HG03558 (cell line): ENCODE measurements at regions not wholly inside any gene's neighbourhood (a gene's known extent, or its start where the extent isn't known, plus 50 kb on each side); places are given as distances from the start of the nearest gene placed in this dataset.
"Not testable (repeated sequence)": the region's sequence is repeated elsewhere in the genome, so short reads cannot be mapped to it uniquely, and the experiment has no call there.

Experiments
- ATAC-seq: cut with Tn5 transposase; IDR thresholded peaks from one replicate; pipeline ENCODE4 v1.9.1; 2021; ENCODE audit warnings: moderate number of reproducible peaks; ENCODE audit not compliant: unreplicated experiment; ENCODE audit errors: extremely low read depth

DNA sequence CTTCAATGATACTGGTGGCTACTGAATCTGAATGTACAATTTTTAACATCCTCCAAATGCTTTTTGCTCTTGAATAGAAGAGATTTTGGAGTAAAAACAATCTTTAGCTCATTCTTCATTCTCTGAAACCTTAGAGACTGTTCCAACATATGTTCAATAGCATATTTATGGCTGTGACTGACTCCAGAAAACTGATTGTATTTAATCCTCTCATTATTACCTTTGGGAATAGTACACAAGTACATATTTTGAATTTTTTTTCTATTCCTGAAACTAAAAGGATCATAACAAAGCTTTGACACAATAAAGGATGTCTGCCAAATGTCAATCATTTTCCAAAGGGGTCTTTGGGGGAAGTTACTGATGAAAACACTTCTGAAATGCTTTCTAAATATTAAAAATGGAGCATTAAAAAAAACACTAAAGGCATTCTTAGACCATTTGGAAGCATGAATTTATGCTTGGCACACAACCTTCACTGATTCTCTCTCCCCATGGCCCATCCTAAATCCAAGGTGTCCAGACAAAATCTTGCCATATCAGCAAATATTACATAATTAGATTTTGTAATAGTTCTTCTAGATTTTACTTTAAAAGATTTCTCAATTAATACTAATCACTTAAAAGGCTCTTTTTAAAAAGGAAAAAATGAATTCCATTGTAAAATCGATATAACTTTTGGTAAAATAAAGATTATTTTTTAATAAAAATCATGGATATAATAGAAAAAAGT is 936.8 kb downstream of the EPHA3 start:
- ATAC-seq, result no peak

DNA sequence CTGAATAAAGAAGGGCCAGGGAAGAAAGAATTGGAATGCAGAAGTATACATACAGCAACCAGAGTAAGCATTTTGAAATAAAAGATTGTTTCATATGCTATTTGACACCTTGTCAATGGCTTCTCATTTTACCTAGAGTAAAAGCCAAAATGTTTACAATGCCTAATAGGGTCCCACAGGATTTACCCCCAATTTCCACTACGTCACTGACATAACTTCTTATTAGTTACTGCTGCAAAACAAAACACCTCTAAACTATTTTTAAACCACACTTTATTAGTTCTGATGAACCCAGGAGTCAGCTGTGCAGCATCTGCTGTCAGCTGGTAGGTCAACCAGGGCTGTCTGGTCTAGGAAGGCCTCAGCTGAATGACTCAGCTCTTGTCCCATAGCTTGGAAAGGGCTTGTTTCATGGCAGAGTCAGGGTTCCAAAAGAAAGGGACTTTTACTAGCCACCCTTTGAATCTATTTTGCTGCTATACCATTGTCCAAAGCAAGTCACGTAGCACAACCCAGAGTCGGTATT is 945.1 kb downstream of the EPHA3 start:
- no peak for ATAC-seq

DNA sequence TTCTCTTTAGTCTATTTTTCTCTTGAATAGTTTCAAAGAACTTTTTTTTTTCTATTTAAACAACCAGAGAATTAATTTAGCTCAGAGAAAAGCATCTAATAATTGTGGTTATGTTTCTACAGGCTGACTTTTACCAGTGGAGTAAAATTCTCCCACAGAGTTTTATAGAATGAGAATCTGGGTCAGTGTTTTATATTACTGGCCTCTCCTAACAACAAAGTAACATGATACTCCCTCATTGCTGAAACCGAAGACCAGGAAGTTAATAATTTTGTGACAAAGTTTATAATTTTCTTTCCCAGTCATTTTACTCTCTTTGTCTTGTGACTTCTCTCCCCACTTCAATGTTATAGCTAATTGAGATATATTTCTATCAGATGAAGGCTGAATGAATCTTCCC is 946.9 kb downstream of the EPHA3 start:
- ATAC-seq, result no peak

DNA sequence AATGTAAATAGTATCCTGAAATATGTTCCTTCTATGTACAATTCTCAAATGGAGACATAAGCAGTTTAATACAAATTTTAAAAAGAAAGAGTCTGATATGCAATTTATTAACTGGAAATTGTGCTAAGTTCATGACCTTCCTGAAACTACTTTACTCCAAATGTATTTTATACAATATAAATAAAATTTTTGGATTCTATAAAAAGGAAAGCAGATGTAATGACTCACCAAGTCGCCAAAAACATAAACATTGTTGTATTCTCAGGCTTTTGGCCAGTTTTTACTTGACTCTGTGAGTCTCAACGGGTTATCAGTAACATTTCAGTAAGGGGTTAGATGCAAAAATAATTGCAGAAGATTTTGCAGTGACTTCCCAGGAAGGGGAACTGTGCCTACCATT is 948.2 kb downstream of the EPHA3 start:
- no peak for ATAC-seq

DNA sequence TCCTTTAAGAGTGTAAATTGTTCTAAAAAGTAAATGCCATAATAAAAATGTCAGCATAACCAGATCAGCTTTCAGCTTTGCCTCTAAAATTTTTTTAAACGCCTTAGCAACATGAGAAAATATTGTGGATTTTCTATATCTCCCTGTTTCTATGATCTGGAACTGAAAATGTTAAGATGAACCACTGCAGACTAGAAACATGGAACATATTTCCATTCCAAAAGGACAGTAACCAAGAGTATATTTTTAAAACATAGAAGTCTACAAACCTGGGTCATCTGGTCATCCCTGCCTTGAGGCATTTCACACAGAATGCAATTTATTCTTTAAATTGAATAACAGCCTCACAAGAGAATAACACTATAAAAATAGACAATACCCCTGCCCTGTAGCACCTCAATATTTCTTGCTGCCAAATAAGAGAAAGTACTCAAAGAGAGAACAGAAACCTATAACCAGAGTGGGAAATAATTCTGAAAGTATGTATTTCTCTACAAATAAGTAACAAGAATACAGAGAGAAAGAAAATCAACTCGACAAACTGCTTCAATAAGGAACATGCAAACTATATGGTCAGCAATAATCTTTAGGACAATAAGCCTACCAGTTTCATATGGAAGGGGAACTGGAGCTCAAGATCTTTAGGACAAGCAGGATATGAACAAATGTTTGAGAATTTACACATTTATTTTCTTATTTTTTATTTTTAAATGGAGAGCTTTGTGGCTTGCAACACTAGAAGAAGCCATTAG is 949.0 kb downstream of the EPHA3 start:
- no peak for ATAC-seq

DNA sequence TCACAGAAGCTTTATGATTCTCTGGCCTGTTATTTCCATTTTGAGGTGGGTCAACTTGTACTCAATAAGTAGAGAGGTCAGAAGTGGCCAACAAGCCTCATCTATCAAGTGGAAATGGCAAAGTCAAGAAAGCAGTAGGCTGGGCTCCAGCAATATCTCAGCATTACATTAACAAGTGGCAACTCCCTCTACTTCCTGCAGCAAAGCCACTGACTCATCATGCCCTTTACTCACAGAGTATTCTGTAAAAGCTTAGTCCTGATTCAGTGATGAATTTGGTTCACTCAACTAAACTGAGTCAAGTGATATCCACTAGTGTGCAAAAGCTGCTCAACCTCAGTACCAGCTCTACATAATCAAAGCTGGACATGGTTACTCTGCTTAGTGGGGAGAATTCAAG is 954.6 kb downstream of the EPHA3 start:
- ATAC-seq, result no peak

DNA sequence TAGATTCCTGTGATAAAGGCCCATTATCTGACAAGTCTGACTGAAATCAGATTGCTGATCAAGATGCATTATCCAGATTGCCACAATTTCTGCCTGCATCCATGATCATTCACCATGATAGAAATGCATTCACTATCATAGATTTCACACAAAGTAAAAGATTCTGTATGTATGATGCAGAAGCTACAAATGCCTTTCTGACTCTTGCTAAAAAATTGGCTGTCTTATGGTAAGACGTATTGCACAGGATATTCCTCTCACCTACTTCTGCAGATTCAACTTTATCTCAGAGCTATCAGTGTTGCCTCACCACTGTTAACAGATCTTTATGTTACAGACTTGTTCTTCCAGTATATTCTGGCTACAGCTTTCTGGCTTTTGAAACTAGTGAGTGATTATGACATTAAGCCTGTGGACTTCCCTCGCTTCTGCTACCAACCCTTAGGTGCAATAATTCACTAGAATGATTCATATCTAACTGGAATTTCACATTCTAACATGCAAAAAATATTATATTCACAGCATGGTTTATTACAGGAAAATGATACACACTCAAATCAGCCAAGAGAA is 955.3 kb downstream of the EPHA3 start:
- no peak for ATAC-seq

DNA sequence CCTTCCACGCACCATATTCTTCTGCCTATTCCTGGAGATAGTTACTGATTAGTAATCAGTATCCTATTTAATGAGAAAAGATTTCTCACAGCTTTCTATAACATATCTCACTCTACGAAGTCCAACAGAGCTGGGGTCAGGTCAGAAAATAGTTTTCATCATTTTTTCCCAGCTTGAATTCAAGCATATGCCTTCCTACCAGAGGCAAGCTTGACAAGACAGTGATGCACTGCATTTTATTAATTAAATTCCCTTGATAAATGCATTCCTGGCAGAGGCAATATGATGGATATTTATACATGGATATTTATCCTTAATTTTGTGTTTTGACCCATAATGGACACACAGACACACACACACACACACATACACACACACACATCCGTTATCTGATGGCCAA is 961.4 kb downstream of the EPHA3 start:
- no peak for ATAC-seq

DNA sequence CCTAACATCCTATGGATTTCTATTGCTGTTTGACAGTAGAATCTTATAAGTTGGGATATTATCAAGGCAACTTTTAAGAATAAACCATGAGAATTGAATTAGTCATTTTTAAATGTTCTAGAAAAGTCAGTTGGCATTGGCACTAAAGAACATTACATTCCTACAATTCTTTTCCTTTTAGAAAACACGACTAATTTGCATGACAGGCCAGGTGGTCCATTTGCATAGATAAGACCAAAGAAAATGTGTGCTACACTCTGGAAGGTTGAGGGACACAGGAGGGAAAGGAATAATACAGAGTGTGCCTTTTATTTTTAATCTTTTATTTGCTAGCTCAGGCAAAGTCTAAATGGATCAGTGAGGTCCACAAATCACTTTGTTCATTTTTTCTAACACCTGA is 962.3 kb downstream of the EPHA3 start:
- ATAC-seq, result no peak

DNA sequence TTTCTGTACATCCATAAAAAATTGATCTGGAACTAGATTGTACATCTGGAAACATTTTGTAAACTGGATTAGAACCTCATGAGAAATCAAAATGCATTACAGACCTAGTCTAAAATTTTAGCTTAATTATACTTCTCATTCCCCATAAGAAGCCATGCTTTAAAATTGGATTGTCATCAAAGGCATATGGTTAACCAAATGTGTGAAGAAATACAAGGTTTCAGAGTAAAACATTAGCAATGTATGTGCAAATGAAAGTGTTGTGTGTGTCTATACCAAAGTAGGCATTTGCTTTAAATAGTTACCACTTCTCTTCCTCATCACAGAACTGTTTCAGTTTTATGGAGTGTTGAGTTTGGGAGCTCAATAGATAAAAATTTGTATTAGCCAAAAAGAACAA is 968.7 kb downstream of the EPHA3 start:
- no peak for ATAC-seq

DNA sequence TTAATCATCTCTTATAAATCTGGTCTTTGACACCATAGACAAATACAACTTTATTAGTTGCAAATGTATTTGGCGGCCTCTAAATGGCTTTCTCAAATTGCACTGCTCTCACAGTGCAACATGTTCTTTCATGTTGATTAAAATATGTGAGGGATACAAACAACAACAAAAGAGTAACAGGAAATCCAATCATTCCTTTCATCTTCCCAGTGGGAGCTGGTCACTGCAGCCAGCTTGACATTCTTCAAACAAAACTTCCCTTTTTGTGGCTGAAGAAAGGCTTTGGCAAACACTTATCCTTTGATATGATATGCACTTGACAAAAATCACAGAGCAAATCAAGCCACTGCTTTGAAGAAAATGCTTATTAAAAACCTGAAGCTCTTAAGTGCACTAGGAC is 973.6 kb downstream of the EPHA3 start:
- ATAC-seq, result no peak

DNA sequence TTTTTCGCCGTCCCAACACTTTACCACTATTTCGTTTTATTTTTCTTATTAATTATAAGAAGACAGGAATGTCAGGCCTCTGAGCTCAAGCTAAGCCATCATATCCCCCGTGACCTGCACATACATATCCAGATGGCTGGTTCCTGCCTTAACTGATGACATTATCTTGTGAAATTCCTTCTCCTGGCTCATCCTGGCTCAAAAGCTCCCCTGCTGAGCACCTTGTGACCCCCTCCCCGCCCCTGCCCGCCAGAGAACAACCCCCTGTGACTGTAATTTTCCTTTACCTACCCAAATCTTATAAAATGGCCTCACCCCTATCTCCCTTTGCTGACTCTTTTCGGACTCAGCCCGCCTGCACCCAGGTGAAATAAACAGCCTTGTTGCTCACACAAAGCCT is 978.9 kb downstream of the EPHA3 start:
- not testable (repeated sequence) for ATAC-seq

DNA sequence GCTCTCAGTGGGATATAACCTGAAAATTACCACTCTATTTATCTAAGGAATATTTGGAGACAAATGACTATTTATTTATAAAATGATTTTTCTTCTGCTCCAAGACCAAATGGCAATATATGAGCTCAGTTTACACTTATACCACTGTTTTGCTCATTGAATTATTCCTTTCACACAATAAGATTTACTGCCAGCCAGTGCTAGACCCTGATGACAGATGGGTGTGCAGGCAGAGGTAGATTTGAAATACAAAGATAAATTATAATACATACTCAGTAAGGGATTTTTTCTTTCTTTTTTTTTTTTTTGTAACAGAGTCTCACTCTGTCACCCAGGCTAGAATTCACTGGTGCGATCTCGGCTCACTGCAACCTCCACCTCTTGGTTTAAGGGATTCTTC is 980.3 kb downstream of the EPHA3 start:
- ATAC-seq, result no peak

DNA sequence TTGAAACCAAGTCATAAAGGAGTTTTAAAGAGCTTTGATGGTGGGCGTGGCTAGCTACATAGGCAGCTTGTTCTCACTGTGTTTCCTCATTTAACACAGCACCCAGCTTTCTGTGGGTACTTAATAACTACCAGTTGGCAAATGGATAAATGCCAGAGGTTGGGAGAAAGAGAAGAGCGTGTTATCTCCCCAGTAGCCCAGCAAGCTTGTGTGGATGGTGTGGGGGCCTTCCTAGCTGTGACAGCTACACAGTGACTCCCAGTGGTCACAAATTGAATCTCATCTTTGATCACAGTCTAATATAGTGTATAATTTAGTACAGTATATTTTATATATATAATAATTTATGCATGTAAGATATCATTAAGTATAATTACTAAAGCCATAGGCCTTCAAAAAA is 984.1 kb downstream of the EPHA3 start:
- ATAC-seq, result no peak

DNA sequence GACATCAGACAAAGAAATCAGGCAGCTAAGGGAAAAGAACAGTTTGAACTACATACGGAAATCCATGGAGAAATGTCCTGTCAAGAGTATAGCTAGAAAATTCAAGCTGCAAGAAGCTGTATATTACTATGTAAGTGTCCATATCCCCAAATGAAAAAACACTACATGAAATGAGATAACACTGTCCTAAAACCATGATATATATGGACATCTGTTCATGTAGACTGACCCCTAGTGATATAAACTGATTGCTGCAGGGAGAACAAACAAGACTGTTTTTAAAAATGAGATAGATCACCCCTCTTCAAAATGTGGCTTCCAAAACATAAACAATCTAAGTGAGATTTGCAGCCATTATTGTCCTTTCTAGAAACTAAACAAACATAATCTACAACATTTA is 985.6 kb downstream of the EPHA3 start:
- ATAC-seq, result no peak

DNA sequence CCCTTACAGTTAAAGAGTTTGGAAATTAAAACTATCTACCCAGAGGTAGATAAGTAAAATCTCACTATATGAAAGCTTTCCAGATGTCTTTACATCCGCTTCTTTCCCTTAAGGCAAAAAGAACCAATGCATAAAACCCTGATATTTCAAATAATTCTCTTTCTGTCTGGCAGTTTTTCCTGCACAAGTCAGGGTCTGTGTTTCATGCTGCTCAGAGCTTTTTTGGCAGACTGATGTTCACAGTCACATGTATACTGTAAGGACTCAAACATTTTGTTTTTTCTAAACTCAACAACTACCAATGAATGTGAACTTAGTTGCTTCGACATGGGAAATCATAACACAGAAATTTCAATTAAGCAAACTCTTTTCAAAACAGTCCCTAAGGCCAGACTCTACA is 988.4 kb downstream of the EPHA3 start:
- ATAC-seq, result no peak

DNA sequence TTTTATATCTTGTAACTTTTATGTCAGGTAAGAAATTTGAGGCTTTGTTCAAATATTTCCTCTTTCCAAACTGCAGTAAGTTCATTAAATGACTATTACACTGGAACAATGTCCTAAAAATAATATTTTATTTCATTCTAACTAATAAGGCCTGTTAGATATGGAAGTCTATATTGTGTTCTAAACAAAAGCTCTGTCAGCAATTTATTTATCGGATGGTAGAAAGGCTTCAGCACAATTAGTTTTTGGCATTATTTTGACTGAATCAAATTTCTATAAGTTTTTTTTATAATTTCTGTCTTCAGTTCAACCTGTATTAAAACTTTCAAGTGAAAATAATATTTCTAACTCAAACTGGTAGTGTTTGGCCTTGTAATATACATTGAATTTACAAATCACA is 992.1 kb downstream of the EPHA3 start:
- ATAC-seq, result no peak

DNA sequence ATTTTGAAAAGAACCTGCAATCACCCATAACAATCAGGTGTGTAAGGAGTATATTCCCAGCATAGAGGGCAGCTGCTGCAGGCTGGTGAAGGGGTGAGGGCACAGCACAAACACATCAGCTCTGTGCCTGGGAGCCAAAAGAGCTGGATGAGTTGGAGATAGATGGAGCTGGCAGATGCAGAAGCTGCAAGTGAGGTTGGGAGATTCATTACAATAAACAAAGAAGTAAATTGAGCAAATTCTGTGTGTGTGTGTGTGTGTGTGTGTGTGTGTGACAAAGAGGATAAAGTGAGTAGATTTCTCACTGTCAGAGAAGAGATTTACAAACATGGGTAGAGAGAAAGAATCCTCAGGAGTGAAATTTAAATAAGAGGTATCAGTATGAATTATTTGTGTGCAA is 994.7 kb downstream of the EPHA3 start:
- ATAC-seq, result no peak

DNA sequence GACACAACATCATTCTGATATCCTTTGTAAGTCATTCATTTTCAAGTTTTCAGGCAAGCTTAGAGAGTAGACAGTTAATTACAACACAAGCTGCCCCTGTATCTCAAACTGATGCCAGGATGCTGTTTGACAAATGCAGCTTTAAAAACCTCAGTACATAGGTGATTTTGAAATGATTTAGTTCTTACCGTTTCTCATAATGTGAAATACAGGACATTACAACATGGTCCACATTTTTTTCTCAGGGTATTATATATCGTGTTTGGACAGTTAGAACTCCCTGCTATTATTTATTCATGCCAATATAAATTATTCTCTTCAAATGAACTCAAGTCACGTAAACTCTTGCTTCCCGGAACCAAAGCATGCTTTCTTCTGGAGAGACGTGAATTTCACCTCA is 1013.9 kb downstream of the EPHA3 start:
- ATAC-seq, result no peak

DNA sequence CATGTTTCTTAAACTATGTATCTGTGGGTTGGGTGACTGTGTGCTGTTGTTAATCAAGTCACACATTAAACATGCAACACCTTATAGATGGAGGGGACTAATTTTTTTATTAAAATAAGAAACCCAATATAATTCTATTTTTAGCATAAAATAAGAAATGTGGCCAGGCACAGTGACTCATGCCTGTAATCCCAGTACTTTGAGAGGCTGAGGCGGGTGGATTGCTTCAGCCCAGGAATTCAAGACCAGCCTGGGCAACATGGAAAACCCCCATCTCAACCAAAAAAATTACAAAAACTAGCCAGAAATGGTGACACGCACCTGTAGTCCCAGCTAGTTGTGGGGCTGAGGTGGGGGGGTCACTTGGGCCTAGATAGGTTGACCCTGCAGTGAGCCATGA is 1021.0 kb downstream of the EPHA3 start:
- ATAC-seq, result no peak

DNA sequence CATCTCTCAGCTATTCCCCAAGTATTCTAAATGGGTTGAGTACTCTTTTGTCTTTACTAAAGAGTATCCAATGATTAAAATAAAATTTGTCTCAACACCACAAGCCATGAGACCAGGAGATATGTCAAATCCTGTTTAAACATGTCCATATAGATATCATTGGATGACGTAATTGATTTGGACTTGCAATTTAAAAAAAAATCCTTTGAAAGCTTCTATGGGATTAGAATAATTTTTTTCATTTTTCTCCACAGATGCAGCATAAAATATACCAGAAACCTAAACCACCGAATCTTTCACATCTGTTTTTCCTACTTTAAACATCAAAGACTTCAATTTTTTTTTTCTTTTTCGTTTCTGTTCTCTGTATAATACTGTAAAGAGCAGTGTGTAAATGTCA is 1022.3 kb downstream of the EPHA3 start:
- no peak for ATAC-seq
